ENCODE measurements at regions not wholly inside any gene's neighbourhood (a gene's known extent, or its start where the extent isn't known, plus 50 kb on each side); places are given as distances from the start of the nearest gene placed in this dataset.
"Not testable (repeated sequence)": the region's sequence is repeated elsewhere in the genome, so short reads cannot be mapped to it uniquely, and the experiment has no call there.

DNA sequence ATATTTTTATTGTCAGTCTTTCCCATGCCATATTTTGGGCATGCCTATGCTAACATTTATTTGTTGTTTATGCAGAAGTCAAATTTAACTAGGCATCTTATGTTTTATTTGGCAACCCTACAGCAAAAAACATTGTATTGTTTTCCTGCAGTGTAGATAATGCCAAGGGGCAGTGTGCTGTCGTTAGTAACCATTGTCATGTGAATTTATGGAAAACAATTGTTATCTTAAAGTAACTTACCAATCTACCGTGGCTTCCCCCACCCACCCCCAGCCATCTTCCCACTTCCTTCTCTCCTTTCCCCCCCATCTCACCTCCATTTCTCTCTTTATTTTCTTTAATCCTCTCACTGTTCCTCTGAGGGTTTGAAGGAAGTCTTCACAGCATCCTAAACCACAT lies 370.5 kb downstream of the ACTR3B start:
- intact Hi-C loops (cut with micrococcal nuclease), result no loop called here
- ATAC-seq (no peak), DNase-seq (no peak)

DNA sequence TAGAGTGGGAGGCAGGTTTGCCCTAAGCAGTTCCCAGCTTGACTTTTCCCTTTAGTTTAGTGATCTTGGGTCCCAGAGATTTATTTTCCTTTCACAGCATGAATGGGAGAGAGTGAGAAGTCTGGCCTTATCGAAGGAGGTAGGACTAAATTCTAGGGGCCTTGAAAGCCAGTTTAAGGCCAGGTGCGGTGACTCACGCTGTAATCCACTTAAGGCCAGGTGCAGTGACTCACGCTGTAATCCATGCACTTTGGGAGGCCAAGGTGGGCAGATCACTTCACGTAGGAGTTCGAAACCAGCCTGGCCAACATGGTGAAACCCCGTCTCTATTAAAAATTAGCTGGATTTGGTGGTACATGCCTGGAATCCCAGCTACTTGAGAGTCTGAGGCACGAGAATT lies 392.2 kb downstream of the ACTR3B start:
- DNase-seq, result no peak
- intact Hi-C loops (cut with micrococcal nuclease), result no loop called here
- no peak for ATAC-seq

DNA sequence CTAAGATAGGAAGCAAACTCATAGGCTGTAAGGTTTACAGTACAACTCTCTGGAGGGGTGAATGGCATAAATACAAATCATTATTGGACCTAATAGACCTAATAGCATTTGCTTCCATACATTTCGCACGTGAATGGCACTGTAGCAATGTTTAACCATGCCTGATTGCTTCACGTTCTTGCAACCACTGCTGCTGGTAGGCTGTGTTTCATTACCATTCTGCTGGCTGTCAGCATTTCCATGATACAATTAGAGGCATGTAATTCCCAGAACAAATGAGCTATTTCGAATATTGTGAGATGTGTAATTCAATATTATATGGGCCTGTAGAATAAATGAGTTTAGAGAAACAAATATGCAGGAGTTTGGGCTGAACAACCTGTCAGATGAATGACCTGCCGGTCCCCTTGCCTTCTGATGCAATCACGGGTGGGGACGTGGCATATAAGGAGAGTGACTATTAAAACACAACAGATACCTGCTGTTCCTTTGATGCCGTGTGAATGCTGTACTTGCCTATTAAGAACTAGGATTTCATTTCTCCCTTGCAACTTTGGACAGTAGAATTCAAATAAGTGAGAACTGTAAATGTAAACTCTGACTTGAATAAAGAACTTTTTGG lies 393.4 kb downstream of the ACTR3B start:
- ATAC-seq (no peak), DNase-seq (no peak)
- intact Hi-C loops (cut with micrococcal nuclease), result no loop called here

DNA sequence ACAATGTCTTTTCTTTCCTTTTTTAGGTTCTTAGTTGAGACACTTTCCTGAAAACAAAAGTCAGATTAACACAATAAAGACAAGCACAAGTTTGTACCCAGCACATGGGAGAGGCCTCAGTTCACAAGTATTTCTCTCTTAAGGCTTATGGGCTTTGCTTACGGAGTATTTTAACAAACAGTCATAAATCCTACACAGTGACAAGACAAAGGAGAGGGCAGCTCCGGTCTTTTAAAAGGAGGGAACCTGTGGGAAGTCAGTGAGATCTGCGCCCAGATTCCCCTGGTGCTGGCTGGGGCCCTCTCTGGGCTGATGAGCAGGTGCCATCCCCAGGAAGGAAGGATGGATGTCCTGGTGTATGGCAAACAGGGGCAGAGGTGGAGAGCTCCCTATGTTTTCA lies 398.6 kb downstream of the ACTR3B start:
- intact Hi-C loops (cut with micrococcal nuclease), result no loop called here
- ATAC-seq, result no peak

DNA sequence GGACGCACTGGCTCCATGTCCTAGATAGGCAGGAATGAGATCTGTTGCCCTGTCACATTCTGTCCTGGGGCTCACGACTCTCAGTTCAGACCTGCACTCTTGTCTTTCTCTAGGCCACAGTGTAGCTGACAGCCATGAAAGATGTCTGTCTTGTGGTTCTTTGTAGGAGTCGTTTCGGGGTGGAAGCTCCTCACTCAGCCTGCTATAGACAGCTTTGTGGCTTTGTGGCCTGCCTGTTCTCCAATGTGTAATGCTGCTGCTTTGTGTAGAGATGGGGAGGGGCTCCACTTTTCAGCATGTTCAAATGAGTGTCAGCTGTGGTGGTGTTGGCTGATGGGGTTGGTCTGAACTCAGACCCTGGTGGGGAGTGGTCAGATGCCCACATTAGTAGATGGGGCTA lies 410.7 kb downstream of the ACTR3B start:
- intact Hi-C loops (cut with micrococcal nuclease), result no loop called here
- DNase-seq (no peak), ATAC-seq (no peak)

More for the DNA sequence above, 398.6 kb downstream of the ACTR3B start:
- no peak for DNase-seq

DNA sequence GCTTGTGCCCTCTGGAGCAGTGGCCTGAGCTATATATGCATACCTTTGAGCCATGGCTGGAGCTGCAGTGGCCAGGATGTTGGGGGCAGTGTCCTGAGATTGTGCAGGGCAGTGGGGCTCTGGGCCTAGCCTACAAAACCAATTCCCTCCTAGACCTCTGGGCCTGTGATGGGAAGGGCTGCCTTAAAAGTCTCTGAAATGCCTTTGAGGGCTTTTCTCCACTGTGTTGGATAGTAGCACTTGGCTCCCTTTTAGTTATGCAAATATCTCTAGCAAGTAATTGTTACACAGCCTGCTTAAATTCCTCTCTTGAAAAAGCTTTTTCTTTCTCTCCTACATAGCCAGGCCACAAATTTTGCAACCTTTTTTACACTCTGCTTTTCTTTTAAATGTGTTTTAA lies 426.4 kb downstream of the ACTR3B start:
- DNase-seq (no peak), ATAC-seq (no peak)
- intact Hi-C loops (cut with micrococcal nuclease), result no loop called here

DNA sequence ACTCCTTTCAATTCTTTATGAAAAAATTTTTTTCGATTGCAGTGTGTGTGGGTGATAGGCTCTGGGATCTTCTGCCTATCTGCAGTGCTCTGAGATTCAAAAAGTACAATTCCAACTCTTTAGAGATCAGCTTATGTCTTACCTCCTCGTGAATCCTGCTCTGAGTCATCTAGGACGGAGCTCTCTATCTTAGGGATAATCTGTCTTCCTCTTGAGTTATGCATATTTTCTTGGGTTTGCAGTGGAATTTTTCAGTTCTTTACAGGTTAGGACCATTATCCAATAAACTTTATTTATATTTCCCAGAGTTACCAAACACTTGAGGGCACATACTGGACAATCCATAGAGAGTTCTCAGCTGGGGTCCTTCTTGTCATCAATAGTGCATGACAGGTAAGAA lies 428.6 kb downstream of the ACTR3B start:
- ATAC-seq (no peak), DNase-seq (no peak)
- intact Hi-C loops (cut with micrococcal nuclease), result no loop called here

DNA sequence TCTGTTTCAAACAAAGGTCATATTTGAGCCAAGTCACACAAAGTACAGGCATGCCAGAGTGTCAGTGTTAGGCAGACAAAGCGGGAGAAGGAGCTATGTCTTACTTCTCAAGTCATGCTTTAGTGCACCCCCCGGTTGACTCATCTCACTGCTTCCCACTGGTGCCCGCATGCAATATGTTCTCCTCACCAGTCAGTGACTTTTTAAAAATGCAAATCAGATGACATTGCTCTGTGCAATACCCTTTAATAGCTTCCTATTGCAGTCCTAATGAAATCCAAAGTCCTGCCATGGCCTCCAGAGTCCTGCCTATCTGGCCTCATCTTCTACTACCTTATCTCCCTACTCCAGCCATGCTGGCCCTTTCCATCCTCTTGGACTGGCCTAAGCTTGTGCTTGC lies 429.1 kb downstream of the ACTR3B start:
- DNase-seq, result no peak
- intact Hi-C loops (cut with micrococcal nuclease), result no loop called here

DNA sequence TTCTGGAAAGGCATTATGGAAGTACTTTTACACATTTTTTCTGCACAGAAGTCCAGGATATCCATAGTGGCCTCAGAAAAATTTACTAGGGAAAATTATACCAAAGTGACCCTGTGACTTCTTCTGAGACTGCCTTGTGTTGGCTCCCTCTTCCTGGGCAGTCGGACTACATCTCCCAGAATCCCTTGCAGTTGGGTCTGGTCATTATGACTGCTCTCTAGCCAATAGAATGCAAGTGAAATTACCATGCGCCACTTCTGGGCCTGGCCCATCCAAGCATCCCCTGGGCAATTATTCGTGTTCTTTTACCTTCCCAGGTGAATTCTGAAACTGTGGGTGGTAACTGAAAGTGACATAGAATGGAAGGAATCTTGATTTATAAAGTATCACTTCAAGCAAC lies 430.9 kb downstream of the ACTR3B start:
- DNase-seq, result no peak
- ATAC-seq, result no peak
- intact Hi-C loops (cut with micrococcal nuclease), result no loop called here

More for the DNA sequence above, 429.1 kb downstream of the ACTR3B start:
- no peak for ATAC-seq

DNA sequence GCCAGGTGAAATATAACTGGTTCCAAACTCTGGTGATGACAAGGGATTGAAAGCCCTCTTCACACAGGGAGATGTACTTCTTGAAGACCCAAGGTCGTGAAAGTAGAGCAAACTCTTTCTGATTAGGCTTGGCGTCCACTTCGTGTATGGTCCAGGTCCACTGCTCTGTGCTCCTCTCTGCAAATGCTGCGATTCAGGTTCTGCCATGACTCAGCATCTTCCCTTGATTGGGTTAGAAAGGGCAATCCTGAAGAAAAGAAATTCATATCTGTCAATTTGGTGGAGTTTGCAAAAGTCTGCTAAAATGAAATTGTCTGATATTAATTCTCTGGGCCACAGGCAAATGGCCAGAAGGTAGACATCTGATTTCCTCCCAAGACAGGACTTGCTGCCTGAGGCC lies 431.4 kb downstream of the ACTR3B start:
- intact Hi-C loops (cut with micrococcal nuclease), result no loop called here
- DNase-seq (no peak), ATAC-seq (no peak)

DNA sequence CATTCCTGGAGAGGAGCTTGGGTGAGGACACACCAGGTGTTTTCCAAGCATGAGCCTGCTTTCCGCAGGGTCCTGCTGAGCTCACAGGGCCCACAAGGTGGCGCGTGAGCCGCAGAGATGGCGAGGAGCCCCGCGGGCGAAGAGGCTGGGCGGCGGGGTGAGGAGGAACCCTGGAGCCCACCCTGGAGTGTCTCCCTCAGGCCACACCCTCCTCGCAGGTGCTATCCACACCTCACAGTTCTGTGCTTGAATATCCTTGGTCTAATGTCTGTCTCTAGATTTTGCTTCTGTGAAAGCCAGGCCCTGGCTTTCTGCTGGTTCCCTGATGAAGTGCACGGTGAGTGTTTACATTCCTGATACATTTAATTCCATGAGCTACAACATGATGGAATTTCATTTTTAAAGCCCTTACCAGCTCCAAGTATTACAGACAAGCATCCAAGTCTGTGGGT lies 433.6 kb downstream of the ACTR3B start:
- DNase-seq (peak; percentile 34), ATAC-seq (no peak)
- intact Hi-C loops (cut with micrococcal nuclease), result no loop called here

DNA sequence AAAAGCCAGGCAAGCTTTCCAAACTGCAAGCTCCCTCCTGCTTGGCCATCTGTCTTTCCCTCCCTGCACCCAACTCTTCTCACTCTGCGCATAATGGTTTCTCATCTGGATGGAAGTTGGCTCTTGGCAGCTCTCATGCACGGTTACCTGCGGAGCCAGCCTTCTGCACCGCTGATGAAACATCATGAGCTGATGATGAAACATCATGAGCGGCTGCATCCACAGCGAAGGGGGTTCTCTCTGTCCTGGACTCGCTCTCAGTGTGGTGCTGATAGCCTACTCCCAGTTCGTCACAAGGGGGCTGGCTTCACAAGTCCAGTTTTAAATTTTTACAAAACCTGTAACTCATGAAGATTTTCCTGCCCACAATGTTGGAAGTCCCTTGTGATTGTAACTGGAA lies 457.5 kb downstream of the ACTR3B start:
- intact Hi-C loops (cut with micrococcal nuclease), result no loop called here
- no peak for DNase-seq
- no peak for ATAC-seq

DNA sequence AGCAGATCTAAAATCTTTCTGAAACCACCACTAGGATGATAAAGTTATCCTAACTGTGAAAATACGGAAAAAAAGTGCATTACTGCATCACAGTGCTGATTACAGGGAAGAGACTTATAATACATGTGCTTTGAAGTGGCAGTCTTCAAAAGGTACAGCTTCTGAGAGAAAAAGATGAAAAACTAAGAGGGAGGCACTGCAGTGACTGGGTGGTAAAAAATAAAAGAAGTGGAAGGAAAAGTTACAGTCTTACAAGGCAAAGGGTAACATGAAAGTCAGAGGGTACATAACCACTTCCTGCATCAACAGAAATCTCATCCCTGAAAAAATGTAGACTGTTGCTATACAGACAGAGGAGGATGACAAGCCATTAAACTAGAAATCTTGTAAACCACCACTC lies 465.3 kb downstream of the ACTR3B start:
- ATAC-seq (no peak), DNase-seq (no peak)
- intact Hi-C loops (cut with micrococcal nuclease), result no loop called here

DNA sequence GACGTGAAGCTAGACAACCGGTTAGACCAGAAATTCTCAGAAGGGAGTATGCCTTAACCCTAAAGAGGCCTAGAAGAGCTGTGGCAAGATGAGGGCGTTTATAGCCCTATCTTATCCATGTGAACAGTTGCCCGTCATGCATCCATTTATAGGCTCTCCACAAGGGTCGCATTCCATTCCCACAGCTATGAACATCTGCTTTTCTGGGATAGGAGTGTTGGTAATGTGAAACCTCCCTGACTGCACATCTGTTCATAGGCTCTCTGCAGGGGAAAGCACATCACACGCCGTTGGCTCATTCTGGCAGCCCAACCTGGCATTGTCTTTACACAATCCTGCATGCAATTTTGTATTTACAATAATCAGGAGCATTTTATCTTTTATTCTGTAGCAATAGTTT lies 485.6 kb downstream of the ACTR3B start:
- DNase-seq; intact Hi-C loops (cut with micrococcal nuclease); ATAC-seq: not testable (repeated sequence)

DNA sequence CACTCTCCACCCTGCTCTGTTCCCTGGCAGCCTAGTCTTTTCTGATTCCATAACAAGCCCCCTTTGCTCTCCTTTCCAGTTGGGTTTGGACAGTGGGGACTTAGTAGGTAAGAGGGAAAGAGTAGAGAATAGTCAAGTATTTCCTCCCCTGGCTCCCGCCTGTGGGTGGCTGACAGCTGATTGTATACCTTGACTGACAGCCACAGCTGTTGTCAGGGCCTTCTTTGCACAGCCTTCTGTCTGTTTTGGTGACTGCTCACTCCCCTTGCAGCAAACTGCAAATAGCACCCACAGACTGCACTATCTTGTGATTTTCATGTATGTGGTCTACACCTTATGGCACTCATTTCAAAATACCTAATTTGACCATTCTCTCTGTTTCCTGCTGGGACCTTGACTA lies 486.3 kb downstream of the ACTR3B start:
- intact Hi-C loops (cut with micrococcal nuclease), result no loop called here
- ATAC-seq (no peak), DNase-seq (no peak)

DNA sequence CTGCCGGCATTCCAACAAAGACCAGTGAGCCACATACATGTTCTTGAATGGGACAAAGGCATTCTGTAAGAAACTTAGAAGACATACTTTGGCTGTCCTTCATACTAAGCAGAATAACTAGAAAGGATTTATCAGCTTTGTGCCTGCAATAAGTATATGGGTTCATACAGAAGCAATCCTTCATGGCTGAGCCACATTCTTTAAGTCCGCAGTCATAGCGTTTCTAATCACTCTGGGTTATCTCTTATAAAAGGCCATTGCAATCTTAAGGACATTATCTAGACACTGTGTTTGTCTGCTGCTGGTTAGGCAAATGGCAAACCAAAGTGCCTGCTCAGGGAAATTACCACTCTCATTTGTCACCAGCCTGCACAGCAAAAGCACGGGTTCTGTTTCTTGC lies 488.4 kb downstream of the ACTR3B start:
- DNase-seq, result no peak
- ATAC-seq, result no peak
- intact Hi-C loops (cut with micrococcal nuclease), result no loop called here

DNA sequence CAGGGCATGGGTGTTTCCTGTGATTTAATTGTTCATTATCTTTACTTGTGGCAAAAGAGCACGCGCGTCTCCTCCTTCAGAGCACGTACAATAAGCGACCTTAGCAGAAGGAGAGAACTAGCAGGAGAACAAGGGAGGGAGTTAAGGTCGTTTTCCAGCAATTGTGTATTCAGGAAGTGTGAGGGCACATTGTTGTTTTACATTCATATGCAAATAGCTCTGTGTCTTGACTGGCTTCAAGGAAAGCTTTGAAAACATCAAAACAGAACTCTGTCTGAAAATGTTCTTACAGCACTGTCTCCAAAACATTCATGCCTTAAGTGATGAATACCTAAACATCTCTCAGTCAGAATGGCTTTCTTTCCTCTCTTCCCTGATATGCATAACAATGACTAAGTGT lies 499.1 kb downstream of the ACTR3B start:
- ATAC-seq (no peak), DNase-seq (no peak)
- intact Hi-C loops (cut with micrococcal nuclease), result no loop called here

DNA sequence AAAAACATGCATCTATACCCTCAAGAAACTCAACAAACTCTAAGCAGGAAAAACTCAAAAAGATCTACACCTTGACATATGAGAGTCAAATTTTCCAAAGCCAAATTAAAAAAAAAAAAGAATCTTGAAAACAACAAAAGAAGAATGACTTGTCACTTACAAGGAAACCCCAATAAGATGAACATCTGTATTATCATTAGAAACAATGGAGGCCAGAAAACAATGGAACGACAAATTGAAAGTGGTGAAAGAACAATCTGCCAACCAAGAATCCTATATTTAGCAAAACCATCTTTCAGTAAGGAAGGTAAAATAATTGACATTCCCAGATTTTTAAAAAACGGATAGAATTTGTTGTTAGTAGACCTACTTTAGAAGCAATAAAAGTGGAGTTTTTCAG lies 516.8 kb downstream of the ACTR3B start:
- DNase-seq, result no peak
- intact Hi-C loops (cut with micrococcal nuclease), result no loop called here
- no peak for ATAC-seq

DNA sequence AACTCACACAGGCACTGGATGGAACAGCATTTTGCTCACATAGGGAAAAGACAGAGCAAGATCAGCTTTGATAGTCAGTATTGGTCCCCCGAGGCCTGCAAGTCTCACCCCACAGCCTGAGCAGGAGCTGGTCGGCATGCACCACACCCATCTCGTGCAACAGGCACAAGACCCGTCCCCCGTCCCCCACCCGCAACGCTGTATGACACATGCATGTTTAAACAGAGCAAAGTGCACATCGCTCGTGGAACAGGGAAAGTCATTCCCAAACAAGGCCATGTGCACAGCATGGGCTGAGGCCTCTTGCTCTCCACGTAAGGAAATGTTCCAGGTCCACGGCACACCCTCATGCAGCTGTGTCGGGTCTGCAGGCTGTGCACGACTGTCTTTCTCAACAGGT lies 527.2 kb downstream of the ACTR3B start:
- intact Hi-C loops (cut with micrococcal nuclease), result no loop called here
- ATAC-seq (no peak), DNase-seq (no peak)

DNA sequence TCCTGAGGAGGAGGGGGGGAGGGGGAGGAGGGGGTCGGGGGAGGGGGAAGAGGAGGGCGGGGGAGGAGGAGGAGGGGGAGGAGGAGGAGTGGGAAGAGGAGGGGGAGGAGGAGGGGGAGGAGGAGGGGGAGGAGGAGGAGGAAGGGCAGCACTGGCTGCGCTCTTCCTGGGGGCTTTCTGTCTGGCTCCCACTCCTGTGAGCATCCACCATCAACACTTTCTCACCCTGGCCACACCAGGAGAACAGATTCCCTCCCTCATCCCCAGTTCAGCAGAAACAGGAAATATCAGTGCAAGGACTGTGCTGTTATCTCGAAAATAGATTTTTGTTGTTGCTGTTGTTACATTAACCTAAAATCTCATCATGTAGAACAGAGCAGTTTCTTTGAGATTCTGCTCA lies 530.5 kb downstream of the ACTR3B start:
- ATAC-seq (no peak), DNase-seq (no peak)
- intact Hi-C loops (cut with micrococcal nuclease), result no loop called here

DNA sequence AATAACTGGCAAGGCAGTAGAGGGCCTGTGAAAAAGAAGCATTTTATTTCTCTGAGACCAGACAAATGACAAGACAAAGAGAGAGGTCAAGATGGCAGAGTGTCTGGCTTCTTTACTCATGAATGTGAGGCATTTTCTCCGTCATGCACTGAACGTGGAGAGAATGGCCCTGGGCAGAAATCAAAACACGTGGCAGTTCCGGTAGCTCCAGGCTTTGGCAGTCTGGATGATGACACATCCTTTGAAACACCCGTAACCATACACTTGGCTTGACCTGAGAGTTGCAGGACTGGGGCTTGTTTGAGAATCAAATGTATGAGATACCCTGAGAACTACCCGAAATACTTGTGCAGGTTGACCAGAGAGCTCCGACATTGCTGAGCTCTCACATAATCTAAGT lies 537.6 kb downstream of the ACTR3B start:
- ATAC-seq, result no peak
- intact Hi-C loops (cut with micrococcal nuclease), result no loop called here
- DNase-seq, result no peak

DNA sequence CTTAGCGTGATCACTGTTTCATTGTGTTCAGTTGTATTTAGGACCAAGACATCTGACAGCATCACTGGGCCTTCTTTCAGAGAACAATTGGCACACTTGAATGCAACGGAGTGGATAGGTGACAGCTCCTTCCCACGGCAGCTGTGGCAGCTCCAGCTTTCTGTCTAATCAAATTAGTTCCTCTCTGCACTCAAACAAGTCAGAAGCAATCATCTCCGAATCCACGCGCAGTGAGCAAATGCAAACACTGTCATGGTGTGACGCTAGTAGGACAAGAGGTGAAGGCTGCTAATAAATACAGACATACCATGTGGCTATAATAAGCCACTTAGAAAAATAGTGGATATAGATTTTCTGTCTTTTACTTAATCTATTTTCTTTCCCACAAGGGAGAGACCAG lies 542.4 kb downstream of the ACTR3B start:
- no peak for DNase-seq
- no peak for ATAC-seq
- intact Hi-C loops (cut with micrococcal nuclease), result no loop called here
